ENCODE measurements at regions not wholly inside any gene's neighbourhood (a gene's known extent, or its start where the extent isn't known, plus 50 kb on each side); places are given as distances from the start of the nearest gene placed in this dataset.

GRCh38 chr3:178083906-178084866 is 452.1 kb upstream of the KCNMB2 start:
- no peaks in the 10 kb centered on the region for H3K79me2 ChIP-seq (ENCODE audit: control insufficient read depth, low read length)
- H3K27ac ChIP-seq (ENCODE audit: low read depth, low read length) = no peak overlapping the region
- H3K9me3 ChIP-seq (ENCODE audit: control insufficient read depth, insufficient read depth, low read length) = no peaks in the 10 kb centered on the region
- H4K20me1 ChIP-seq (ENCODE audit: control insufficient read depth, insufficient read depth, low read depth, low read length) = no peaks in the 10 kb centered on the region
- no peaks in the 10 kb centered on the region for H3K4me1 ChIP-seq (ENCODE audit: control insufficient read depth, low read length)
- no peaks in the 10 kb centered on the region for H3K27me3 ChIP-seq (ENCODE audit: control insufficient read depth, low read length)
- no peaks in the 10 kb centered on the region for H3K9me2 ChIP-seq (replicated peaks; ENCODE audit: control insufficient read depth, low read length)
- H3K4me2 ChIP-seq (ENCODE audit: low read length) = no peak overlapping the region
- no peaks in the 10 kb centered on the region for H3K36me3 ChIP-seq (ENCODE audit: control insufficient read depth, low read length)
- TF ChIP-seq EZH2phosphoT487 (IDR thresholded peaks at IDR 0.05; ENCODE audit: borderline replicate concordance, low read length) (no peak), CTCF (IDR thresholded peaks at IDR 0.05; ENCODE audit: low read depth, low read length, poor library complexity, severe bottlenecking) (peak; percentile 25)
- H3K4me3 ChIP-seq (ENCODE audit: low read length) = no peak overlapping the region
- H3F3A ChIP-seq (ENCODE audit: control insufficient read depth, insufficient read depth) = no peaks in the 10 kb centered on the region

- no peak overlapping the region for H3K4me2 ChIP-seq (ENCODE audit: low read length)
- no peak overlapping the region for H3K27ac ChIP-seq (ENCODE audit: low read depth, low read length)
- H3K4me1 ChIP-seq (ENCODE audit: control insufficient read depth, low read length) = no peaks in the 10 kb centered on the region
- no peaks in the 10 kb centered on the region for H3K27me3 ChIP-seq (ENCODE audit: control insufficient read depth, low read length)
- TF ChIP-seq CTCF (IDR thresholded peaks at IDR 0.05; ENCODE audit: low read depth, low read length, poor library complexity, severe bottlenecking) (no peak), EZH2phosphoT487 (IDR thresholded peaks at IDR 0.05; ENCODE audit: borderline replicate concordance, low read length) (no peak)
- no peaks in the 10 kb centered on the region for H3K79me2 ChIP-seq (ENCODE audit: control insufficient read depth, low read length)
- no peak overlapping the region for H3K4me3 ChIP-seq (ENCODE audit: low read length)
- H3F3A ChIP-seq (ENCODE audit: control insufficient read depth, insufficient read depth) = no peaks in the 10 kb centered on the region
- H4K20me1 ChIP-seq (ENCODE audit: control insufficient read depth, insufficient read depth, low read depth, low read length) = no peaks in the 10 kb centered on the region
- no peaks in the 10 kb centered on the region for H3K9me2 ChIP-seq (replicated peaks; ENCODE audit: control insufficient read depth, low read length)
- H3K9me3 ChIP-seq (ENCODE audit: control insufficient read depth, insufficient read depth, low read length) = no peaks in the 10 kb centered on the region
- H3K36me3 ChIP-seq (ENCODE audit: control insufficient read depth, low read length) = no peaks in the 10 kb centered on the region
These were observed 451.1 kb upstream of the KCNMB2 start for GRCh38 chr3:178084938-178085816.

GRCh38 chr3:178085817-178086123 is 450.5 kb upstream of the KCNMB2 start:
- TF ChIP-seq EZH2phosphoT487 (IDR thresholded peaks at IDR 0.05; ENCODE audit: borderline replicate concordance, low read length) (no peak), CTCF (IDR thresholded peaks at IDR 0.05; ENCODE audit: low read depth, low read length, poor library complexity, severe bottlenecking) (no peak)
- no peak overlapping the region for H3K27ac ChIP-seq (ENCODE audit: low read depth, low read length)

More at GRCh38 chr3:178085817-178086123, 450.5 kb upstream of the KCNMB2 start:
- H3K4me3 ChIP-seq (ENCODE audit: low read length) = no peak overlapping the region
- H3K79me2 ChIP-seq (ENCODE audit: control insufficient read depth, low read length) = no peaks in the 10 kb centered on the region
- H3K4me2 ChIP-seq (ENCODE audit: low read length) = no peak overlapping the region
- no peaks in the 10 kb centered on the region for H3K4me1 ChIP-seq (ENCODE audit: control insufficient read depth, low read length)
- H3K9me3 ChIP-seq (ENCODE audit: control insufficient read depth, insufficient read depth, low read length) = no peaks in the 10 kb centered on the region
- H4K20me1 ChIP-seq (ENCODE audit: control insufficient read depth, insufficient read depth, low read depth, low read length) = no peaks in the 10 kb centered on the region
- H3K36me3 ChIP-seq (ENCODE audit: control insufficient read depth, low read length) = no peaks in the 10 kb centered on the region
- no peaks in the 10 kb centered on the region for H3K9me2 ChIP-seq (replicated peaks; ENCODE audit: control insufficient read depth, low read length)
- H3F3A ChIP-seq (ENCODE audit: control insufficient read depth, insufficient read depth) = no peaks in the 10 kb centered on the region
- no peaks in the 10 kb centered on the region for H3K27me3 ChIP-seq (ENCODE audit: control insufficient read depth, low read length)
